Psoas muscle (tissue), 7 donors: ENCODE measurements at regions not wholly inside any gene's neighbourhood (a gene's known extent, or its start where the extent isn't known, plus 50 kb on each side); places are given as distances from the start of the nearest gene placed in this dataset.

ENCODE experiments used
- ATAC-seq, 4 donors: fragments of 200-7000 bp; cut with Tn5 transposase; one replicate each; pipeline ENCODE4 v1.9.1; 2020; ENCODE audit warnings: moderate library complexity in 3 of 4, mild to moderate bottlenecking in 2 of 4
- DNase-seq, 2 donors: peaks; one replicate each; pipeline ENCODE4 v3.0.0-alpha.2; 2020
- H3K27ac ChIP-seq: fragments of 200-600 bp; one replicate; pipeline ENCODE4 v1.8.0; 2022
- H3K27me3 ChIP-seq, 3 donors: fragments of 200-600 bp in 1 of 3; one replicate each; pipeline versions ENCODE4 v1.6.1 to v1.8.0; 2013 to 2022; ENCODE audit warnings: low read length in 2 of 3, mild to moderate bottlenecking in 2 of 3, moderate library complexity in 1 of 3; ENCODE audit not compliant: insufficient read depth in 3 of 3
- H3K36me3 ChIP-seq, 2 donors: fragments of 200-600 bp in 1 of 2; one replicate each; pipeline versions ENCODE4 v1.6.1 to v1.8.0; 2013 to 2022; ENCODE audit warnings: low read depth in 1 of 2, mild to moderate bottlenecking in 1 of 2, moderate library complexity in 1 of 2; ENCODE audit not compliant: insufficient read depth in 1 of 2
- H3K4me1 ChIP-seq: fragments of 200-600 bp; one replicate; pipeline ENCODE4 v1.8.0; 2022
- H3K4me3 ChIP-seq: fragments of 200-600 bp; one replicate; pipeline ENCODE4 v1.8.0; 2022; ENCODE audit warnings: mild to moderate bottlenecking
- H3K9me3 ChIP-seq: fragments of 200-600 bp; one replicate; pipeline ENCODE4 v1.8.0; 2022
- WGBS, 3 donors: extraction: QIAGEN DNeasy Blood & Tissue Kit; methylation state at CpG; one replicate each; pipeline versions ENCODE4 v1.1.6 to v1.1.7; 2013; 5-methylcytosine and 5-hydroxymethylcytosine counted together
- intact Hi-C, 2 donors: fragments of 100-400 bp; cut with DNase I; formaldehyde crosslinking; loops; one replicate each; pipeline versions ENCODE4 v1.11.0 to v1.14.2; 2022
- TF ChIP-seq, protein P1 (sequence below): fragments of 200-600 bp; IDR thresholded peaks from one replicate; pipeline ENCODE4 v1.8.0; 2022; ENCODE audit warnings: antibody characterized with exemption
- donor health status: healthy with polysubstance abuse.
- donor health status: DM: no; HTN: no; CAD: no; lungs with moderate emphysema.
- donor health status: Bipolar disorder and iron deficiency.
- donor health status: healthy.
- donor health status: DM: yes; HTN: yes; CAD: no.
- donor health status: DM: no; HTN: no; CAD: no.
- donor health status: DM: yes; HTN: yes; CAD: no.

DNA sequence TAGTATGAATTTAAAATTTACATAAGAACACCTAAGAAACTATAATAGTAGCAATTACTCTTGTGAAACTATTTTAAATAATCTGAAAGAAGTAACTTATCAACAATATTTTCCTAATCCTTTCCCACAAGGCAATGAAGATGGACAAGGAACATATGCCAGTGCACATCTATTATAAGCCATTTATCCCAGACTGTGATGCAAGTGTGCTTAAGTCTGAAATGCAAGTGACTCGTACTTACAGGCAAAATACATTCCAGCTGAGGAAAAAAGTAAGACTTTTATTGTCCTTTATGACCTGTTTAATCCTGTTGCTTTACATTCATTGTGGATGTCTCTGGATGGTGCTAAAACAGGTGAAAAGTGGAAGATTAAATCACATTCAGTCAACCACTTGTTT, 709.4 kb downstream of the ZNF385D start:
- TF ChIP-seq, protein P1, sequence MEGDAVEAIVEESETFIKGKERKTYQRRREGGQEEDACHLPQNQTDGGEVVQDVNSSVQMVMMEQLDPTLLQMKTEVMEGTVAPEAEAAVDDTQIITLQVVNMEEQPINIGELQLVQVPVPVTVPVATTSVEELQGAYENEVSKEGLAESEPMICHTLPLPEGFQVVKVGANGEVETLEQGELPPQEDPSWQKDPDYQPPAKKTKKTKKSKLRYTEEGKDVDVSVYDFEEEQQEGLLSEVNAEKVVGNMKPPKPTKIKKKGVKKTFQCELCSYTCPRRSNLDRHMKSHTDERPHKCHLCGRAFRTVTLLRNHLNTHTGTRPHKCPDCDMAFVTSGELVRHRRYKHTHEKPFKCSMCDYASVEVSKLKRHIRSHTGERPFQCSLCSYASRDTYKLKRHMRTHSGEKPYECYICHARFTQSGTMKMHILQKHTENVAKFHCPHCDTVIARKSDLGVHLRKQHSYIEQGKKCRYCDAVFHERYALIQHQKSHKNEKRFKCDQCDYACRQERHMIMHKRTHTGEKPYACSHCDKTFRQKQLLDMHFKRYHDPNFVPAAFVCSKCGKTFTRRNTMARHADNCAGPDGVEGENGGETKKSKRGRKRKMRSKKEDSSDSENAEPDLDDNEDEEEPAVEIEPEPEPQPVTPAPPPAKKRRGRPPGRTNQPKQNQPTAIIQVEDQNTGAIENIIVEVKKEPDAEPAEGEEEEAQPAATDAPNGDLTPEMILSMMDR = no peak
- WGBS, 3 donors = 15 to 37% (median 21%) methylated on average over 1 of the region's 1 CpG
- DNase-seq (no peak), ATAC-seq (no peak)
- H3K4me1 ChIP-seq = no peaks in the 10 kb centered on the region
- no peaks in the 10 kb centered on the region for H3K27me3 ChIP-seq
- H3K9me3 ChIP-seq = no peaks in the 10 kb centered on the region
- H3K4me3 ChIP-seq = no peak overlapping the region
- no peak overlapping the region for H3K27ac ChIP-seq
- intact Hi-C loops = no loop called here
- H3K36me3 ChIP-seq = no peaks in the 10 kb centered on the region

DNA sequence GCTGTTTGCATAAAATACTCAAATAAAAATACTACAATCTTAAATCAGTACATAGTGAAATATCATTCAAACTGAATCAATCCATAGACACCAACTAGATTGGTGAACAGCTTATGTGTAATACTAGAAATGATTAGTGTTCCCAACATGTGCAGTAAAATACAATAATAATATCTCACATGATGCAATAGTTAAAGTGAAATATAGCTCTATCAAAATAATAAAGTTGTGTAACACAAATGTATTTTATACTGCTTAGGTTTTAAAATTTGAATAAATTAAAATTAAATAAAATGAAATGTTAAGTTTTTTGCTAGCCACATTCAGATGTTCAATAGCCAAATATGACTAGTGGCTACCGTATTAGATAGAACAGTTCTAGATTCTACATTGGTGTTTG, 714.1 kb downstream of the ZNF385D start:
- no peaks in the 10 kb centered on the region for H3K36me3 ChIP-seq
- no peaks in the 10 kb centered on the region for H3K27me3 ChIP-seq
- TF ChIP-seq, protein P1 = no peak
- no peak overlapping the region for H3K27ac ChIP-seq
- H3K4me3 ChIP-seq = no peak overlapping the region
- intact Hi-C loops = no loop called here
- no peak for DNase-seq
- no peaks in the 10 kb centered on the region for H3K9me3 ChIP-seq
- 95 to 100% (median 98%) methylated on average over 1 of the region's 1 CpG for WGBS, 3 donors
- no peak for ATAC-seq
- no peaks in the 10 kb centered on the region for H3K4me1 ChIP-seq

DNA sequence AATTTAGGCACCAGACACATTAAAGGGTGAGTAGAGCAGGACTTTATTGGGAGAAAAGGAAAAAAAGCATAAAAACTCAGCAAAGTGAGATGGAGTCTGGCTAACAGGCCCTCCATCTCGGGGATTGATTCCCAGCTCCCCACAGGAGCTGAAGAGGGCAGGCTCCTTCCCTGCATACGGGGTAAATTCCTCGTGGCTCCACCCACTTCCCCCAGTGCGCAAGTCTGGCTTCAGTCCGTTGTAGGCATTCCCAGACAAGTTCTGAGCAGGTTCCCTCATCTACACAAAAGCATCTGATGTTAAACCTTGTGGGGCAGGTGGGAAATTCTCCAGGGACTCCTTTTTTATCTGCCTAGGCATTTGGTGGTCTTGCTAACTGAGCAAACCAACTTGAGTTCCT, 722.6 kb downstream of the ZNF385D start:
- TF ChIP-seq, protein P1 = no peak
- no peaks in the 10 kb centered on the region for H3K36me3 ChIP-seq
- H3K27me3 ChIP-seq = no peaks in the 10 kb centered on the region
- WGBS, 3 donors = 82 to 91% (median 86%) methylated on average over 5 of the region's 5 CpGs
- no peak for DNase-seq
- intact Hi-C loops = no loop called here
- no peak for ATAC-seq
- H3K4me1 ChIP-seq = no peaks in the 10 kb centered on the region
- no peak overlapping the region for H3K27ac ChIP-seq
- H3K4me3 ChIP-seq = no peak overlapping the region
- no peaks in the 10 kb centered on the region for H3K9me3 ChIP-seq

DNA sequence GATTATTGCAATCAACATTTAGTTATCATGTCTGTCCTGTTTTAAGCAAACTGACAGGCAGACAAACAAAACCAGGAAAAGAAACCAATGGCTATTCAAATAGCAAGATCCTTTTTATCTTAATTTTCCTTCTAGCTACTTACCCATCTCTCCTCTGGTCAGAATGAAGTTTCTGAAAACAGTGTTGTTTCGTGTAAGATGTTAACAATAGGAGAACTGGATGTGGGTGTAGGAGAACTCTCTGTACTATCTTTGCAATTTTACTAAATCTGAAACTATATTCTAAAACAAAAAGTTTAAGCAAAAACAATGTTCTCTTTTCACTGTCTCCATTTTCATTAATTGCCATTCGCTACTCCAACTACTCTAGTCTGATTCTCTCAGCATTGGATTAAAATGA, 726.4 kb downstream of the ZNF385D start:
- WGBS, 3 donors = 92 to 93% (median 93%) methylated on average over 2 of the region's 2 CpGs
- Histone ChIP-seq H3K9me3 (no peaks in the 10 kb centered on the region), H3K4me3 (no peak overlapping the region), H3K4me1 (no peaks in the 10 kb centered on the region), H3K36me3 (no peaks in the 10 kb centered on the region), H3K27ac (no peak overlapping the region), H3K27me3 (no peaks in the 10 kb centered on the region)
- TF ChIP-seq, protein P1 = no peak
- DNase-seq = no peak
- intact Hi-C loops = no loop called here
- ATAC-seq = no peak

DNA sequence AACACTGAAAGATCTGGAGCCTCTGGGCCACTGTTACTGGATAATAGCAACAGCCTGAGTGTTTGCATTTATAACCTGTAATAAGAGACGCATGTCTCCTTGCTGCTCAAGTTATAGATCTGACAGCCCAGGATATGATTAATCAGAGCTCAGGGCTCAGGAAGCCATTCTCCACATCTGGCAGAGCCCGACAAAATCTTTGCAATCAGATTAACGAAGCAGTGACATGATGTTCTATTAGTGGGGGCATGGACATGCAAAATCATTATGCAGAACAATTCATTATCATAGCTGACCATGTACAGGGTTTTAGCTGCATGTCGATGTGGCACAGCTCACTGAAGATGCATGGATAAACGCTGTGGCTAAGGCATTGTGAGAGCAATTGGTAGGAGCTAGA, 730.3 kb downstream of the ZNF385D start:
- intact Hi-C loops = no loop called here
- Histone ChIP-seq H3K4me1 (no peaks in the 10 kb centered on the region), H3K4me3 (no peak overlapping the region), H3K27me3 (peaks cover 0 to 1% (median 0%) of the 10 kb centered on the region in 3 donors), H3K9me3 (no peaks in the 10 kb centered on the region), H3K27ac (no peak overlapping the region), H3K36me3 (no peaks in the 10 kb centered on the region)
- no peak for ATAC-seq
- no peak for DNase-seq
- WGBS, 3 donors = 35 to 41% (median 35%) methylated on average over 5 of the region's 5 CpGs
- TF ChIP-seq, protein P1 = no peak
